Activated CD4-positive, alpha-beta T cell treated with anti-CD3 and anti-CD28 coated beads, Interleukin-2, Interleukin-4, amounts not matched to agents 100 ng/mL and 50 ng/mL, durations not matched to agents 16 hours and 8 hours (primary cell): ENCODE measurements at regions not wholly inside any gene's neighbourhood (a gene's known extent, or its start where the extent isn't known, plus 50 kb on each side); places are given as distances from the start of the nearest gene placed in this dataset.
"Not testable (repeated sequence)": the region's sequence is repeated elsewhere in the genome, so short reads cannot be mapped to it uniquely, and the experiment has no call there.

Experiments used
- DNase-seq: peaks from one replicate; pipeline ENCODE4 v3.0.0-alpha.2; 2020; ENCODE audit warnings: low spot score

GRCh38 chrX:52585892-52586291 lies 68.8 kb downstream of the SSX7 start:
- DNase-seq, result no peak

DNA sequence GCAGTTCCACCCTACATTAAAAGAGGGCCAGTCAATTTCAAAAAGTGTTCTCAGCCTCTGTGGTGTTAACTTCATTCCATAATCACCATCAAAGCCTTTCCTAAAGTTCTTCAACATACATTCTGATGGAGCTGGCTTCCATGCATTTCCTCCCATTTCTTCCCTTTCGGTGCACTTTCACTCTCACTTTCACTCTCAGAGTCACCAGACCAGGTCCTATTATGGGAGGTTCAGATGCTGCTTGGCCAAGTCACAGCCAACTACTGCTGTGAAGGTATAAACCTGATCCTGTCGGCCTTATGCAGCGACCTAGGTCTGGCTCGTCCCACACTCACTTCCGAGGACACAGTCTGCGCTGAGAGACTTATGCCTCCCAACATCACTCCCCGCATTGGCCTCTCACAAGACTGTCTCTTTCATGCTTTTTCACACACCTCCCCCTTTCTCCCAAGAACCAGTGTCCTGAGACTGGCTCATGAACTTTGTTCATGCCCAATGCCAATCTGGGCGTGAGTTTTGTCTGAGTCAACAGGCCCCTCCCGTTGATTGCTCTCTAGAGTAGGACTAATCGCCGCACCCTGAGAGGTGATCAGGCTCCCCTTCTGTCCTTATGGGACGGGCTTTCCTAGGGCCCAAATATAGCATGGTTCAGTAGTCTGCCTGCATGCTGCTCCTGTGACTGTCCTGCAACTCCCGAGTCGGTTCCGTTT lies 60.8 kb upstream of the XAGE1B start:
- DNase-seq, result no peak

DNA sequence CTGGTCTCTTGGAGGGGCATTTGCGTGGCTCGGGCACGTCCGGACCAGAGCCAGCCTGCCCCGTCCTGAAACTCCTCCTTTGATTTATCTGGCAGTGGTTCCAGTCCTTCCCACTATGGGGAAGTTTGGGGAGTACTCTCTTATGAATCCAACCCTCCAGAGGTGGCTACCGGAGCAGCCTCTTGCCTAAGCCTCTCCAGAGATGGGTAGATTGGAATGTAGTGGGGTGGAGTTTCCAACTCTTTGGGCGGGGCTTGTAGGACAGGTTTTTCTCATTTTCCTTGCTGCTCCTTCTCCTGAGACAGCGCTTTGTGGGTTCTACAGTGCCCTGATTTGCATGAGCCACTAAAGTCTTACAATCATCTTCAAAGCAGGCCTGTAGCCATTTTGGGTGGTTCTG lies 60.1 kb upstream of the XAGE1B start:
- DNase-seq, result no peak

DNA sequence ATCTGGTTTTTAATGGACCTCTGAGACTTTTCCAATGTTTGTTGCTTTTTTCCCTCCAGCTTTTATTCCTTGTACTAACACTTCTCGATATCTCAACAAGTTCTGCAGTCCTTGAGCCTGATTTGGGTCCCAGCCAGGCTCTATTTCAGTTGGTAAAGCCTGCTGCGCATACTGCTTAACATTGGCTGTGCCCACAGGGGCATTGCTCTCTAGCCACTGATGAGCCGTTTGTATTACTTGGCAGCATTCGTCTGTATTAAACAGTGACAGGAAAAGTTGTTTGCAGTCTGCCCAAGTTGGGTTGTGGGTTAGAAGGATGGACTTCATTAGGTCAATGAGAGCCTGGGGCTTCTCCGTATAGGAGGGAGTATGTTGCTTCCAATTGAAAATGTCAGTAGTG lies 59.6 kb upstream of the XAGE1B start:
- no peak for DNase-seq

- DNase-seq, result peak; percentile 42
These were observed 57.8 kb upstream of the XAGE1B start for GRCh38 chrX:52574416-52575275.

GRCh38 chrX:52568146-52568545 lies 51.3 kb upstream of the XAGE1B start:
- not testable (repeated sequence) for DNase-seq
